ENCODE measurements at regions not wholly inside any gene's neighbourhood (a gene's known extent, or its start where the extent isn't known, plus 50 kb on each side); places are given as distances from the start of the nearest gene placed in this dataset.

DNA sequence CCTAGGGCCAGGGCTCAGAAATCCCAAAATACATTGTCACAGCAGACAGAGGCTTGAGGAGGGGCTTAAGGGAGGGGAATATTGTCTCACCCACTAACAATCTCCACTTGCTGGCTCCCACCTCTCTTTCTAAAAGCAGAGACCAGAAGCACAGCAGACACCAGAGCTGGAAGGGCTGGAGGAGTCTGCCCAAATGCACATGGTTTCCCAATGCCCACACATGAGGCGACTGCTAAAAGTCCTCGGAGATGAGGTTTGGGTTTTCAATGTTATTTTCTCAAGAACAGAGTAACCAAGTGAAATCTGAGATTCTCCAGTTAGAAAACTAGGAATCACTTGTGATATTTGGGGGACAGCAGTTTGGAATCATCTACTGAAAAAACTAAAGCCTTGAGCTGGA, 325.6 kb upstream of the JARID2 start:
- no peak for TF ChIP-seq SIN3A (IDR thresholded peaks at IDR 0.05; ENCODE audit: borderline replicate concordance, insufficient read depth, low read depth, low read length)
- TF ChIP-seq TCF7L2 (IDR thresholded peaks at IDR 0.05; ENCODE audit: low read depth, low read length), result no peak
- TF ChIP-seq POLR2AphosphoS5 (IDR thresholded peaks at IDR 0.05; ENCODE audit: low read depth, low read length), result no peak
- TF ChIP-seq REST (IDR thresholded peaks at IDR 0.05; ENCODE audit: insufficient read depth in 1 of 2, low read depth in 2 of 2, low read length in 1 of 2), result no peak
- Histone ChIP-seq H3K36me3 (ENCODE audit: control insufficient read depth, insufficient read depth, low read length) (no peaks in the 10 kb centered on the region), H3K9me3 (ENCODE audit: control insufficient read depth, insufficient read depth, low read depth, low read length) (no peaks in the 10 kb centered on the region), H3K27ac (ENCODE audit: low read length) (no peak overlapping the region), H3K27me3 (ENCODE audit: control insufficient read depth, insufficient read depth, low read length) (no peaks in the 10 kb centered on the region), H3K4me1 (ENCODE audit: control insufficient read depth, insufficient read depth, low read length) (no peaks in the 10 kb centered on the region), H3K4me3 (ENCODE audit: low read depth in 2 of 2, low read length in 2 of 2) (no peak overlapping the region)
- ChIA-PET POLR2A (no interaction called here), CTCF (no interaction called here)
- no peak for DNase-seq (ENCODE audit: low read depth, low spot score)
- intact Hi-C loops (cut with micrococcal nuclease; ENCODE audit: unreplicated experiment) (no loop called here), in situ Hi-C loops (cut with HindIII; ENCODE audit: low pct_unique_long_range_greater_than_20kb, low sequenced_read_pairs) (no loop called here)
- ATAC-seq, result no peak
- BruUV-seq (replicated peaks), result no TSS peak

GRCh38 chr6:14921170-14921569, 324.7 kb upstream of the JARID2 start:
- Histone ChIP-seq H3K4me1 (ENCODE audit: control insufficient read depth, insufficient read depth, low read length) (no peaks in the 10 kb centered on the region), H3K27ac (ENCODE audit: low read length) (no peak overlapping the region), H3K27me3 (ENCODE audit: control insufficient read depth, insufficient read depth, low read length) (0 out of 2 replicates have a peak, but pooled peaks cover 4% of the 10 kb centered on the region), H3K9me3 (ENCODE audit: control insufficient read depth, insufficient read depth, low read depth, low read length) (no peaks in the 10 kb centered on the region), H3K4me3 (ENCODE audit: low read depth in 2 of 2, low read length in 2 of 2) (no peak overlapping the region), H3K36me3 (ENCODE audit: control insufficient read depth, insufficient read depth, low read length) (no peaks in the 10 kb centered on the region)
- POLR2A ChIA-PET, result no interaction called here
- intact Hi-C loops (cut with micrococcal nuclease; ENCODE audit: unreplicated experiment) (no loop called here), in situ Hi-C loops (cut with HindIII; ENCODE audit: low pct_unique_long_range_greater_than_20kb, low sequenced_read_pairs) (no loop called here)
- BruUV-seq (replicated peaks), result no TSS peak
- DNase-seq (ENCODE audit: low read depth, low spot score), result no peak
- TF ChIP-seq SIN3A (IDR thresholded peaks at IDR 0.05; ENCODE audit: borderline replicate concordance, insufficient read depth, low read depth, low read length) (no peak), TCF7L2 (IDR thresholded peaks at IDR 0.05; ENCODE audit: low read depth, low read length) (no peak), POLR2AphosphoS5 (IDR thresholded peaks at IDR 0.05; ENCODE audit: low read depth, low read length) (no peak), REST (IDR thresholded peaks at IDR 0.05; ENCODE audit: insufficient read depth in 1 of 2, low read depth in 2 of 2, low read length in 1 of 2) (no peak), CTCF (IDR thresholded peaks at IDR 0.05) (no peak)
- CTCF ChIA-PET, result no interaction called here
- ATAC-seq, result no peak
